Endothelial cell of umbilical vein (primary cell): ENCODE measurements at regions not wholly inside any gene's neighbourhood (a gene's known extent, or its start where the extent isn't known, plus 50 kb on each side); places are given as distances from the start of the nearest gene placed in this dataset.

ENCODE experiments used
- BruUV-seq: library from RNA; stranded (reverse); fragments of 400-500 nt; replicated peaks from 2 replicates; lab custom pipeline; 2021; lab: Mats Ljungman, UMichigan
- CTCF ChIA-PET: fragments of 300-600, 350-600 bp; sonication (Branson Sonifier 250); formaldehyde crosslinking; loops from one replicate; lab custom pipeline; 2021; ENCODE audit warnings: antibody characterized with exemption, inconsistent platforms; lab: Charles Lee
- POLR2A ChIA-PET: fragments of 300-600, 350-600 bp; sonication (Branson Sonifier 250); formaldehyde crosslinking; loops from one replicate; lab custom pipeline; 2021; ENCODE audit warnings: antibody characterized with exemption, inconsistent platforms; lab: Charles Lee
- DNase-seq: peaks from one replicate; pipeline ENCODE4 v3.0.0-alpha.2; 2011; ENCODE audit warnings: low read depth, low spot score
- FAIRE-seq: peaks from 2 replicates; lab custom pipeline; 2011; peaks lifted over from hg19 to GRCh38; lab: Jason Lieb, UNC
- H2AFZ ChIP-seq: 2 replicates; pipeline ENCODE4 v1.6.0; 2012; ENCODE audit warnings: low read depth, low read length, control low read depth, inconsistent platforms
- H3K27ac ChIP-seq: 2 replicates; pipeline ENCODE4 v1.5.1; 2011; ENCODE audit warnings: low read depth, mild to moderate bottlenecking, control low read depth, low read length, moderate library complexity; ENCODE audit not compliant: insufficient read depth
- H3K27me3 ChIP-seq, 2 experiments: 2 replicates each; pipeline versions ENCODE4 v1.6.0 to v1.6.1; 2011; ENCODE audit warnings: low read length in 2 of 2, mixed read lengths in 1 of 2; ENCODE audit not compliant: control insufficient read depth in 2 of 2, insufficient read depth in 2 of 2
- H3K36me3 ChIP-seq, 2 experiments: 2 replicates in 1 of 2; 3 replicates in 1 of 2; pipeline ENCODE4 v1.5.1; 2011; ENCODE audit warnings: low read length in 2 of 2, mild to moderate bottlenecking in 1 of 2, moderate library complexity in 1 of 2; ENCODE audit not compliant: control insufficient read depth in 2 of 2, insufficient read depth in 2 of 2; ENCODE audit errors: extremely low read depth in 1 of 2
- H3K4me1 ChIP-seq: 3 replicates; pipeline ENCODE4 v1.5.1; 2011; ENCODE audit warnings: mild to moderate bottlenecking, low read length; ENCODE audit not compliant: control insufficient read depth, insufficient read depth; ENCODE audit errors: extremely low read depth
- H3K4me2 ChIP-seq: 2 replicates; pipeline ENCODE4 v1.6.1; 2011; ENCODE audit warnings: low read length, control low read depth, mixed read lengths; ENCODE audit not compliant: insufficient read depth
- H3K4me3 ChIP-seq, 3 experiments: fragments of 200-600 bp in 1 of 3; sonication (generic), shearing (Covaris generic) in 1 of 3; replicated peaks in 1 of 3; 2 replicates each; pipeline ENCODE4 v1.5.1; 2011 to 2016; ENCODE audit warnings: control low read depth in 3 of 3, low read length in 3 of 3, mild to moderate bottlenecking in 2 of 3, inconsistent platforms in 1 of 3, low read depth in 1 of 3, moderate library complexity in 1 of 3; ENCODE audit not compliant: insufficient read depth in 1 of 3
- H3K79me2 ChIP-seq: 2 replicates; pipeline ENCODE4 v1.6.0; 2012; ENCODE audit warnings: low read length, inconsistent platforms; ENCODE audit not compliant: control insufficient read depth, insufficient read depth
- H3K9ac ChIP-seq: replicated peaks from 2 replicates; pipeline ENCODE3; 2011; ENCODE audit warnings: low read length, control low read depth; ENCODE audit not compliant: insufficient read depth; ENCODE audit errors: extremely low read depth
- H3K9me1 ChIP-seq: replicated peaks from 3 replicates; pipeline ENCODE4 v1.6.0; 2011; ENCODE audit warnings: mild to moderate bottlenecking, low read length; ENCODE audit not compliant: control insufficient read depth, insufficient read depth; ENCODE audit errors: extremely low read depth
- H3K9me3 ChIP-seq: replicated peaks from 2 replicates; pipeline ENCODE4 v1.5.1; 2012; ENCODE audit warnings: low read length, inconsistent platforms; ENCODE audit not compliant: control insufficient read depth, insufficient read depth
- H4K20me1 ChIP-seq: replicated peaks from 2 replicates; pipeline ENCODE3; 2011; ENCODE audit warnings: mild to moderate bottlenecking, low read length; ENCODE audit not compliant: control insufficient read depth, insufficient read depth; ENCODE audit errors: extremely low read depth
- EZH2 ChIP-seq: IDR thresholded peaks from 2 replicates; pipeline ENCODE4 v1.6.1; 2012; ENCODE audit warnings: borderline replicate concordance, low read depth, mild to moderate bottlenecking, moderate library complexity, low read length, inconsistent platforms; ENCODE audit not compliant: severe bottlenecking
- FOS ChIP-seq: IDR thresholded peaks from 2 replicates; pipeline ENCODE4 v1.6.1; 2011; ENCODE audit warnings: mild to moderate bottlenecking, low read length, moderate library complexity, borderline replicate concordance; ENCODE audit not compliant: insufficient read depth
- GATA2 ChIP-seq: IDR thresholded peaks from 2 replicates; pipeline ENCODE4 v1.7.0; 2011; ENCODE audit warnings: low read depth, mild to moderate bottlenecking, moderate library complexity, mixed read lengths, low read length; ENCODE audit not compliant: insufficient read length, insufficient read depth
- JUN ChIP-seq: IDR thresholded peaks from 2 replicates; pipeline ENCODE4 v1.6.1; 2011; ENCODE audit warnings: borderline replicate concordance, low read depth; ENCODE audit not compliant: insufficient read length, insufficient read depth
- MYC ChIP-seq: IDR thresholded peaks from one replicate; pipeline ENCODE4 v1.6.1; 2011; ENCODE audit warnings: mild to moderate bottlenecking, low read depth, low read length
- POLR2A ChIP-seq: IDR thresholded peaks from 2 replicates; pipeline ENCODE4 v1.6.1; 2012; ENCODE audit warnings: low read depth, mild to moderate bottlenecking, control low read depth, low read length
- POLR2AphosphoS5 ChIP-seq: IDR thresholded peaks from 2 replicates; pipeline ENCODE4 v1.6.1; 2012; ENCODE audit warnings: low read depth, mild to moderate bottlenecking, control low read depth, low read length, moderate library complexity; ENCODE audit not compliant: insufficient read depth
- dilution Hi-C: fragments of 300-500 bp; cut with MboI; formaldehyde crosslinking; loops from one replicate; pipeline ENCODE4 v1.15.0; 2019; ENCODE audit warnings: low sequenced_read_pairs; ENCODE audit not compliant: extremely low pct_ligation_motif_present
- intact Hi-C: fragments of 100-400 bp; cut with micrococcal nuclease; formaldehyde crosslinking; loops from one replicate; pipeline ENCODE4 v1.10.0; 2022
- TF ChIP-seq, protein P1 (sequence below): IDR thresholded peaks from 2 replicates; pipeline ENCODE4 v1.6.1; 2011; ENCODE audit not compliant: insufficient read depth, insufficient read length
- TF ChIP-seq, protein P2 (sequence below), 2 donors: IDR thresholded peaks; 1 replicate in 1 of 2; 2 replicates in 1 of 2; pipeline ENCODE4 v1.5.1; 2011; ENCODE audit warnings: low read length in 2 of 2, mild to moderate bottlenecking in 2 of 2, moderate library complexity in 2 of 2, control low read depth in 1 of 2, inconsistent platforms in 1 of 2, low read depth in 1 of 2; ENCODE audit not compliant: insufficient read depth in 1 of 2; ENCODE audit errors: extremely low read depth in 1 of 2

DNA sequence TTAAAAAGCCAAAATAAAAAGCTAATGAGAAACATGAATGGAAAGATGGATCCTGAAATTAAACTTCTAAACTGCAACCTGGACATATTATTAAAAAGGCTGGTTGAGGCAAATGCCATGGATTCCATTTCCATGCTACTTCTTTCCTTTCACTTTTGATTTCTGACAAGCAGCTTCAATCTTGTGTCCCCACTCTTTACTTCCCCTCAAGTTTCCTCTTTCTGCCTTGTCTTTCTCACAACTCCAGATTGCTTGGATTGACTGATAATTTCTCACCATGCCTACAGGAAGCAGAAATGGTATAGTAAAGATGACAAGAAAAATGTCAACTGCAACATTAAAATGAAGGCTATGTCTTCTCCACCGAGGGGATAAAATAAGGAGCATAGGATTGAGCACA is 1136.7 kb downstream of the TUSC7 start:
- no peaks in the 10 kb centered on the region for H3K9me3 ChIP-seq
- no peak overlapping the region for H3K4me3 ChIP-seq
- H3K4me2 ChIP-seq, result no peak overlapping the region
- TF ChIP-seq FOS (no peak), EZH2 (no peak), POLR2A (no peak), JUN (no peak), MYC (no peak), GATA2 (no peak), POLR2AphosphoS5 (no peak)
- TF ChIP-seq, protein P1, sequence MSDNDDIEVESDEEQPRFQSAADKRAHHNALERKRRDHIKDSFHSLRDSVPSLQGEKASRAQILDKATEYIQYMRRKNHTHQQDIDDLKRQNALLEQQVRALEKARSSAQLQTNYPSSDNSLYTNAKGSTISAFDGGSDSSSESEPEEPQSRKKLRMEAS, result no peak
- TF ChIP-seq, protein P2, sequence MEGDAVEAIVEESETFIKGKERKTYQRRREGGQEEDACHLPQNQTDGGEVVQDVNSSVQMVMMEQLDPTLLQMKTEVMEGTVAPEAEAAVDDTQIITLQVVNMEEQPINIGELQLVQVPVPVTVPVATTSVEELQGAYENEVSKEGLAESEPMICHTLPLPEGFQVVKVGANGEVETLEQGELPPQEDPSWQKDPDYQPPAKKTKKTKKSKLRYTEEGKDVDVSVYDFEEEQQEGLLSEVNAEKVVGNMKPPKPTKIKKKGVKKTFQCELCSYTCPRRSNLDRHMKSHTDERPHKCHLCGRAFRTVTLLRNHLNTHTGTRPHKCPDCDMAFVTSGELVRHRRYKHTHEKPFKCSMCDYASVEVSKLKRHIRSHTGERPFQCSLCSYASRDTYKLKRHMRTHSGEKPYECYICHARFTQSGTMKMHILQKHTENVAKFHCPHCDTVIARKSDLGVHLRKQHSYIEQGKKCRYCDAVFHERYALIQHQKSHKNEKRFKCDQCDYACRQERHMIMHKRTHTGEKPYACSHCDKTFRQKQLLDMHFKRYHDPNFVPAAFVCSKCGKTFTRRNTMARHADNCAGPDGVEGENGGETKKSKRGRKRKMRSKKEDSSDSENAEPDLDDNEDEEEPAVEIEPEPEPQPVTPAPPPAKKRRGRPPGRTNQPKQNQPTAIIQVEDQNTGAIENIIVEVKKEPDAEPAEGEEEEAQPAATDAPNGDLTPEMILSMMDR (IDR thresholded peaks at IDR 0.05; ENCODE audit: extremely low read depth in 1 of 2, insufficient read depth in 1 of 2, low read depth in 1 of 2, low read length in 2 of 2), result no peak
- dilution Hi-C loops (no loop called here), intact Hi-C loops (loop anchor here (5.0 kb wide), 1 partner anchor 151 kb away; no protein-coding TSS in a partner anchor)
- H3K9me1 ChIP-seq, result no peaks in the 10 kb centered on the region
- H2AFZ ChIP-seq, result no peak overlapping the region
- no peak overlapping the region for H3K27ac ChIP-seq
- no peaks in the 10 kb centered on the region for H3K79me2 ChIP-seq
- H3K36me3 ChIP-seq, result no peaks in the 10 kb centered on the region
- DNase-seq (no peak), FAIRE-seq (no peak)
- H4K20me1 ChIP-seq, result no peaks in the 10 kb centered on the region
- ChIA-PET POLR2A (no interaction called here), CTCF (interaction anchor here (2.0 kb wide), 1 partner anchor 53 kb away, joined by 9 read pairs; no protein-coding TSS in a partner anchor)
- H3K27me3 ChIP-seq, result no peaks in the 10 kb centered on the region
- no peaks in the 10 kb centered on the region for H3K4me1 ChIP-seq
- H3K9ac ChIP-seq, result no peak overlapping the region
- BruUV-seq, result no TSS peak
